Fibroblast of lung (primary cell): ENCODE measurements at regions not wholly inside any gene's neighbourhood (a gene's known extent, or its start where the extent isn't known, plus 50 kb on each side); places are given as distances from the start of the nearest gene placed in this dataset.
"Not testable (repeated sequence)": the region's sequence is repeated elsewhere in the genome, so short reads cannot be mapped to it uniquely, and the experiment has no call there.

Experiments
- DNase-seq, 2 donors: peaks; one replicate each; pipeline versions ENCODE4 v3.0.0 to v3.0.0-alpha.2; 2010; ENCODE audit warnings: low read depth in 2 of 2
- H2AFZ ChIP-seq: 2 replicates; pipeline ENCODE4 v1.5.1; 2012; ENCODE audit warnings: low read length, control low read depth, inconsistent platforms
- H3K27ac ChIP-seq: 2 replicates; pipeline ENCODE4 v1.5.1; 2011; ENCODE audit warnings: low read length, control low read depth; ENCODE audit not compliant: insufficient read depth
- H3K27me3 ChIP-seq: 2 replicates; pipeline ENCODE4 v1.5.1; 2011; ENCODE audit warnings: mild to moderate bottlenecking, low read length; ENCODE audit not compliant: control insufficient read depth, insufficient read depth
- H3K36me3 ChIP-seq: 2 replicates; pipeline ENCODE4 v1.5.1; 2011; ENCODE audit warnings: low read length; ENCODE audit not compliant: control insufficient read depth, insufficient read depth
- H3K4me1 ChIP-seq: 2 replicates; pipeline ENCODE4 v1.5.1; 2011; ENCODE audit warnings: low read length; ENCODE audit not compliant: control insufficient read depth, insufficient read depth; ENCODE audit errors: extremely low read depth
- H3K4me2 ChIP-seq: 2 replicates; pipeline ENCODE4 v1.5.1; 2011; ENCODE audit warnings: low read length, control low read depth; ENCODE audit not compliant: insufficient read depth; ENCODE audit errors: extremely low read depth
- H3K4me3 ChIP-seq, 4 experiments: fragments of 200-600 bp in 1 of 4; sonication (generic) in 1 of 4; replicated peaks in 1 of 4; 2 replicates each; pipeline ENCODE4 v1.5.1; 2011 to 2016; ENCODE audit warnings: low read length in 4 of 4, low read depth in 3 of 4, mild to moderate bottlenecking in 3 of 4, control low read depth in 2 of 4, inconsistent platforms in 1 of 4, mixed read lengths in 1 of 4; ENCODE audit not compliant: insufficient read depth in 1 of 4; ENCODE audit errors: control extremely low read depth in 1 of 4
- H3K79me2 ChIP-seq: 2 replicates; pipeline ENCODE4 v1.5.1; 2012; ENCODE audit warnings: mild to moderate bottlenecking, low read length, inconsistent platforms; ENCODE audit not compliant: control insufficient read depth, insufficient read depth
- H3K9ac ChIP-seq: 2 replicates; pipeline ENCODE4 v1.5.1; 2011; ENCODE audit warnings: mild to moderate bottlenecking, low read length, control low read depth; ENCODE audit not compliant: insufficient read depth
- H3K9me3 ChIP-seq: 2 replicates; pipeline ENCODE4 v1.5.1; 2012; ENCODE audit warnings: low read depth, low read length; ENCODE audit not compliant: control insufficient read depth, insufficient read depth
- H4K20me1 ChIP-seq: 2 replicates; pipeline ENCODE4 v1.5.1; 2011; ENCODE audit warnings: low read length; ENCODE audit not compliant: control insufficient read depth, insufficient read depth; ENCODE audit errors: extremely low read depth
- CTCF ChIP-seq, 2 donors: IDR thresholded peaks in 1 of 2; conservative IDR thresholded peaks in 1 of 2; 1 replicate in 1 of 2; 2 replicates in 1 of 2; pipeline ENCODE4 v1.5.1; 2011 to 2012; ENCODE audit warnings: low read length in 2 of 2, control low read depth in 1 of 2, inconsistent platforms in 1 of 2, low read depth in 1 of 2, mild to moderate bottlenecking in 1 of 2
- EZH2 ChIP-seq: IDR thresholded peaks from 2 replicates; pipeline ENCODE4 v1.5.1; 2012; ENCODE audit warnings: low read length, control low read depth, mild to moderate bottlenecking; ENCODE audit errors: missing control alignments

GRCh38 chr5:32866138-32866537 lies 155.0 kb downstream of the NPR3 start:
- H3K9ac ChIP-seq: no peak overlapping the region
- no peaks in the 10 kb centered on the region for H4K20me1 ChIP-seq
- peak in 1 of 2 donors; percentile 18 for DNase-seq
- no peak overlapping the region for H3K4me2 ChIP-seq
- no peaks in the 10 kb centered on the region for H3K79me2 ChIP-seq
- no peaks in the 10 kb centered on the region for H3K4me1 ChIP-seq
- TF ChIP-seq CTCF (conservative IDR thresholded peaks at IDR 0.05 in 1 of 2, IDR thresholded peaks at IDR 0.05 in 1 of 2; ENCODE audit: low read depth in 1 of 2, low read length in 2 of 2): no peak
- no peak for TF ChIP-seq EZH2
- H3K4me3 ChIP-seq: no peak overlapping the region
- H3K27me3 ChIP-seq: no peaks in the 10 kb centered on the region
- no peaks in the 10 kb centered on the region for H3K36me3 ChIP-seq
- H2AFZ ChIP-seq: no peak overlapping the region
- no peaks in the 10 kb centered on the region for H3K9me3 ChIP-seq
- H3K27ac ChIP-seq: no peak overlapping the region

- Histone ChIP-seq H2AFZ (no peak overlapping the region), H4K20me1 (no peaks in the 10 kb centered on the region), H3K4me3 (no peak overlapping the region), H3K4me1 (no peaks in the 10 kb centered on the region), H3K79me2 (no peaks in the 10 kb centered on the region), H3K9ac (no peak overlapping the region), H3K9me3 (no peaks in the 10 kb centered on the region), H3K4me2 (no peak overlapping the region), H3K27ac (no peak overlapping the region), H3K27me3 (no peaks in the 10 kb centered on the region), H3K36me3 (no peaks in the 10 kb centered on the region)
- peak; percentile 8 to 86 for DNase-seq
- TF ChIP-seq EZH2: no peak
- TF ChIP-seq CTCF (conservative IDR thresholded peaks at IDR 0.05 in 1 of 2, IDR thresholded peaks at IDR 0.05 in 1 of 2; ENCODE audit: low read depth in 1 of 2, low read length in 2 of 2): no peak
Observed at GRCh38 chr5:32869216-32869615, 158.1 kb downstream of the NPR3 start.

GRCh38 chr5:32876791-32877190 lies 165.7 kb downstream of the NPR3 start:
- no peaks in the 10 kb centered on the region for H3K79me2 ChIP-seq
- no peak overlapping the region for H3K4me2 ChIP-seq
- H2AFZ ChIP-seq: no peak overlapping the region
- H3K9me3 ChIP-seq: no peaks in the 10 kb centered on the region
- no peaks in the 10 kb centered on the region for H3K36me3 ChIP-seq
- no peak overlapping the region for H3K9ac ChIP-seq
- H3K27ac ChIP-seq: no peak overlapping the region
- no peaks in the 10 kb centered on the region for H4K20me1 ChIP-seq
- no peaks in the 10 kb centered on the region for H3K4me1 ChIP-seq
- no peak for DNase-seq
- no peak overlapping the region for H3K4me3 ChIP-seq
- no peak for TF ChIP-seq EZH2
- TF ChIP-seq CTCF (conservative IDR thresholded peaks at IDR 0.05 in 1 of 2, IDR thresholded peaks at IDR 0.05 in 1 of 2; ENCODE audit: low read depth in 1 of 2, low read length in 2 of 2): no peak
- no peaks in the 10 kb centered on the region for H3K27me3 ChIP-seq

GRCh38 chr5:32879364-32879763 lies 168.2 kb downstream of the NPR3 start:
- not testable (repeated sequence) for H3K9me3 ChIP-seq, H3K79me2 ChIP-seq, H3K4me3 ChIP-seq, H3K4me2 ChIP-seq, H4K20me1 ChIP-seq, H3K9ac ChIP-seq, DNase-seq, H3K27ac ChIP-seq, H3K27me3 ChIP-seq, H3K36me3 ChIP-seq, H3K4me1 ChIP-seq, H2AFZ ChIP-seq
